H54 (cell line): ENCODE measurements at regions not wholly inside any gene's neighbourhood (a gene's known extent, or its start where the extent isn't known, plus 50 kb on each side); places are given as distances from the start of the nearest gene placed in this dataset.
"Not testable (repeated sequence)": the region's sequence is repeated elsewhere in the genome, so short reads cannot be mapped to it uniquely, and the experiment has no call there.

Source experiments
- DNase-seq: peaks from one replicate; pipeline ENCODE4 v3.0.0; 2011; ENCODE audit warnings: low spot score, mixed read lengths; ENCODE audit not compliant: insufficient read length
- FAIRE-seq: peaks from 3 replicates; lab custom pipeline; 2011; peaks lifted over from hg19 to GRCh38; lab: Jason Lieb, UNC
- POLR2A ChIP-seq: IDR thresholded peaks from 2 replicates; pipeline ENCODE4 v1.6.1; 2011; ENCODE audit warnings: low read depth, mild to moderate bottlenecking, low read length

GRCh38 chr20:22815603-22816315 lies 219.4 kb upstream of the SSTR4 start:
- no peak for DNase-seq
- no peak for TF ChIP-seq POLR2A
- no peak for FAIRE-seq

DNA sequence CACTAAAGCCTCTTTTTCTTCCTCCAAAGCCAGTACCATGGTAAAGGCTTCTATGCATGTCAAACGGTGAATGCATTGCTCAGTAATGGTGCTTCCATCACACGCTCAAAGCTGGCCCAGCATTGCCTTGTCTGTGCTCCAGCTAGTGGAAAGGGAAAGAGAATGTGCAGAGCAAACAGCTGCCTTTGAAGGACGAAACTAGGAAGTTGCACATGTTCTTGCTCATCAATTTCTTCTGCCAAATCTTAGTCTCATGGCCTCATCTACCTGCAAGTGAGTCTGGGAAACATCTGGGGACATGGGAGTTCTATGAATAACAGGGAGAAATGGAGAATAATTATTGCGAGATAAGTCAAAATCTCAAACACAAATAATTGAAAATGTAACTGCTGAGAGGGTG lies 216.5 kb upstream of the SSTR4 start:
- FAIRE-seq (no peak), DNase-seq (no peak)
- TF ChIP-seq POLR2A = no peak

DNA sequence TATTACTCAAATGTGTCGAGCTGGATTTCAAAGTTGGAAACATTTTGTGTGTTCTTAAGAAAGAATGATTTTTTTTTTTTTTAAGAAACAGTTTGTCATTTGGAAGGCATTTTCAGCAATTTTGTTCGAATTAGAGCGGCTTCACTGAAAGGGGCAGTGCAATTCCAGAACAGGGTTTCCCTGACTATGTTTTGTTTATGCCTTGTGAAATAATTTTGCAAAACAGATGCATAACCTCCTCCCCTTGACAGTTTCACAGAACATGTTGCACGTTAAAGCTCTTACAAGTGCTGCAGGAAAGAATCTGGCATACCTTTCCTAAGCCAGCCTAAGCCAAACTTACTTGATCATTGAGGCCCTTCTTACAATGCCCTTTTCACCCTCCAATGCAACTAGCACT lies 216.0 kb upstream of the SSTR4 start:
- no peak for TF ChIP-seq POLR2A
- DNase-seq = no peak
- no peak for FAIRE-seq

DNA sequence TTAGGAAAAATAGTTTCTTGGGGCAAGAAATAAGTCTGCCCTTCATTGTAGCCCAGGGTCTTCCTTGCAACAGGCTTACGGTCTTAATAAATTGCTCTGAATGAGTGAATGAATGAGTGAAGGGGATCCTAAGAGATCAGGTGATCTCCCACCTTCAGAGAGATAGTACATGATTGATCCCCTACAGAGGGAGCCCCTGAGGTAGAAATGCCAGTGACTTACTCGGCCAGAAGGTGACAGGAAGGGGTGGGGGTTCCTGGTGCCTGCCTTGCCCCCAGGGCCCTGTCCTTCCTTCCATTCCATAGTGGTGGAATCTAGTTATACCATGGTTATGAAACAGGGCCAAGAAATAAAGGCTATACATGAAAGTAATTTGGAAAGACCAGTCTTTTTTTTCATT lies 215.3 kb upstream of the SSTR4 start:
- TF ChIP-seq POLR2A = no peak
- FAIRE-seq = no peak
- no peak for DNase-seq

DNA sequence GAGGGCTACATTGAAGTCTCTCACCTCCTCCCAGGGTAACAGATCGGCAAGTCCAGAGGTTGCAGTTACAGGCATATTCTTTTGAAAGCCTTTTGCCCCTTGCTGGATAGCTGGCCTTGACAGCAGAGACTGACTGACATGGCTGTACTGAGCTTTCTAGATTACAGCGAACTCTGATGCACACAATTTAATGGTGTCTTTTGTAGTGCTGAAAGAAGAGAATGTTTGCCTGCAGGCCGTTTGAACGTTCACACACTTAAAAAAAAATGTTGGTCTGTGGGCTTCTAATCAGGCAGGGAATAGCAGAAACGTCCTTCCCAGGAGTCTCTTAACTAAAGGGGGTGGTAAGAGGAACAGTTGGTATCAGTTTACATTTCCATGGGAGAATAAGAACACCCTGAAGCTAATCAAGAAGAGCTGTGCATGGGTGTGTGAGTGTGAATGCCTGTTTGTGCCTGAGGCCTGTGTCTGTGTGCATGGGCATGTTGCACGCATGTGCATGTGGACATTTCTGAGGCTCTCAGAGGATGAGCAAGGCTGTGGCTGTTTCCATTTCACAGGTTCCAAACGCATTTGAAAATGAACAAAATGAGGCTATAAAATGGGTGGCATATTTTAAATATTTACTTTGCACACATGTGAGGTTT lies 213.9 kb upstream of the SSTR4 start:
- TF ChIP-seq POLR2A = no peak
- no peak for FAIRE-seq
- DNase-seq = no peak

DNA sequence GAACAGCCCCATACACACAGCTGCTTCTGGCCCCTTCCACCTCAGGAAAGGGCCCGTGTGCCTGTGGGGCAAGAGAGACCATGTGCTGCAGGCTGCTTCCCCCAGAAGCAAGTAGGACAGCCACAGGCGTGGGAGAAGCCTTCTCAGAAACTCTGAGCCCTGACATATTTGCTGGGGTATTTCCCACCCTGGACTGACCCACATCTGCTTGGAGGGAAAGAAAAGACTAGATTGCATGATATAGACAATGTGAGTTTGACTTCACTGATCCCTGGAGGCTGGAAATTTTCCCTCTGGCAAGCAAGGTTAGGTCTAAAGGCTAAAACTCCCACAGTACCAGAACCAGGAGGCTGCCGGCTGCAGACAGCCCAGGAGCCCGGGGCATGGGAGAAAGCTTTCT lies 213.3 kb upstream of the SSTR4 start:
- no peak for TF ChIP-seq POLR2A
- FAIRE-seq = no peak
- no peak for DNase-seq

DNA sequence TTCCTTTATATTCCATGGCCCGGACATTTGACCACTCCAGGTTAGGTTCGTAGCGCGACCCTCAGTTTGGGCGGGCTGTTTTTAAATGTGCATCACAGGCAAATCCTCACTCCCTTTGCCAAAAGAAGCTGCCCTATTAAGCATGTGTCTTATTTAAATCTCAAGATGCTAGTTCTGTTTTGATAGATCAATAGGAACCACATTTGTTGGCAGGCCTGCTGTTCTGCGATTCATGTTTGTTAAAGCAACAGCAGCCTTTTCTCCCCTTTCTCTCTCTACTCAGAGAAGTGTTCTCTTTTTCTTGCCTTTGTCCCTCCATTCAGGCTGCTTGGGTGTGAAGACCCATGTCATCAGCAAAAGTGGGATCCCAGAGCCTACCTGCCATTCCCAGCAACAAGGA lies 212.0 kb upstream of the SSTR4 start:
- no peak for TF ChIP-seq POLR2A
- DNase-seq = no peak
- FAIRE-seq = no peak

GRCh38 chr20:22824077-22824476 lies 211.0 kb upstream of the SSTR4 start:
- no peak for DNase-seq
- no peak for TF ChIP-seq POLR2A
- FAIRE-seq = no peak

GRCh38 chr20:22825076-22825475 lies 210.0 kb upstream of the SSTR4 start:
- FAIRE-seq = no peak
- no peak for TF ChIP-seq POLR2A
- DNase-seq = no peak

DNA sequence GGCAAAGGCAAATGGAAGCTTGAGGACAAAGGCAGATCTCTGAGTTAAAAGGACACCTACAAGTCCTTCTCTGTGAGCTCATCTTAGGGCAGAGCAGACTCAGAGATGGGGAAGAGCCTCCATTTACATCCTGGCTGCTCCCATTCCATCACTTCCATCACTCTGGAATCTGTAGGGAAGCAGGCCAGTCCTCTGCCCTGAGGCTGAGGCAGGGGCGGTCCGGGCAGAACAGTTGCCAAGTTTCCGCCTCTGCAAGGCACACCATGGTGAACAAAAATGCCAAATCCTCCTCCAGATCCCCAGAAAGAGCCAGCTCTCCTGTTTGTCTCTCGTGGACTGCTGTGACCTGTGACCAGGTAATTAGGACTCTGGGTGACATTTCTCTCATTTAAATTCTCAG lies 209.6 kb upstream of the SSTR4 start:
- TF ChIP-seq POLR2A = no peak
- DNase-seq = no peak
- FAIRE-seq = no peak

DNA sequence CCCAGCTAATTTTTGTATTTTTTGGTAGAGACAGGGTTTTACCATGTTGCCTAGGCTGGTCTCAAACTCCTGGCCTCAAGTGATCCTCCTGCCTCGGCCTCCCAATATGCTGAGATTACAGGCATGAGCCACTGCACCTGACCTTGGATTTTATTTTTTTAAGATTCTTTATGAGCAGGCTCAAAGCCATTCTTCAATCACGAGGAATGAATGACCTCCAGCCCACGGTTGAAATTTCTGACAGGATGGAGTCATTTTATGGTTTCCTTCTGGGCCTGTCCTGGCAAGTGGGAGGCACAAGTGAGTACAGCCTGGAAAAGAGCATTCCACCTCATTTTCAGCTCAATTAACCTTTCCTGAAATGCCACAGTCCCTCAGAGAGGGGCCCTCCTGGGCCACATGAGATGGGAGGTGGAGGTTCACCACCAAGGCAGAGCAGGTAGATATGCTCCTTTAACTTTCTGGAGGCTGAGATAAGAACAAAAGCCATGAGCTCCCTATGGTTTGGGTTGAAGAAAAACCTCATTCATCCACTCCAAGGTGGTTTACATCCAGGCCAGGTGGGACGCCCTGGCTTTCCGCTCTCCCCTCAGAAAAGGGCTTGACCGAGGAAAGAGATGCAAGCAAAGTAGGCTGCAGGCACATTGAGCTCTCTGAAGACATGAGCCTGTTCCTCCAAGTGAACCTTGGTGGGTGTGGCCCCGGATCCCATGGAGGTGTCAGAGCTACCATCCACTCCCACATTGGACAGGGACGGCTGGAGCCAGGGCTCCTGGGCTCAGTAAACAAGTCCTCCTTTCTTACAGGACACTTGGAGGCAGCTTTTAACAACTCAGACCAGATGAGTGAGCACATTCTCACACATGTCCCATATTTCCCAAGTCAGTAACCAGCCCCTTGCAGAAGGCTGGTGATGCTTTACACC lies 208.5 kb upstream of the SSTR4 start:
- DNase-seq = no peak
- no peak for FAIRE-seq
- TF ChIP-seq POLR2A = no peak

- DNase-seq (no peak), FAIRE-seq (no peak)
- TF ChIP-seq POLR2A = no peak
Measured at GRCh38 chr20:22827916-22828315, 207.2 kb upstream of the SSTR4 start.

DNA sequence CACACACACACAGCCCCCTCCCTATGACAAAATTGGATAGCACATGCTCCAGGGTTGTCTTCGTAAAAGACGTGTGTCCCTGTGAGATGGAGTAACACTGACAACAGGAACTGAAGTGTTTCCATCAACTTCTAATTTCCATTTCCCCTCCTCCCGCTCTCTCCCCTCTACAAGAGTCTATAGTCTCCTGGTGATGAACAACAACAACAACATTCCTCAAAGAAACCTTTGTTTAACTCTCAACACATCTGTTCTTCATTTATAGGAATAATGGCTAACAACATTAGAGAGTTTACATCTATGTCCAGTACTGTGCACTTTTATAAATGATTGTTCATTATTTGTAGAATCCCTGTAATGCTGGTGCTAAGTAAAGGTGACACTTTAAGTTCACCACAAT lies 205.8 kb upstream of the SSTR4 start:
- DNase-seq (no peak), FAIRE-seq (no peak)
- TF ChIP-seq POLR2A = no peak

DNA sequence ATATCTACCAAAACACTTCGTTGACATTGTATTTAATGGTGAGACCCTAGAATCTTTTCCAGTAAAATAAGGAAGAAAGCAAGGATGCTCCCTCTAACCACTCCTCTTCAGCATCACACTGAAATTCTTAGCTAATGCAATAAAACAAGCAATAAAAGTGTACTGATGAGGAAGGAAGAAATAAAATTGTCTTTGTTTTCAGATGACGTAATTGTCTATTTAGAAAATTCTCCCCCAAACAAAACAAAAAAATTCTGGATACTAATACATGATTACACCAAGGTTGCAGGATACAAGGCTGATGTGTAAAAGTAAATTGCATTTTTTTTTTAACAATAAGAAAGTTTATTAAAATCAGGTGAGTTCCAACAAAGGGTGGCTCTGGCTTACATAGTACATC lies 205.0 kb upstream of the SSTR4 start:
- DNase-seq = no peak
- TF ChIP-seq POLR2A = no peak
- FAIRE-seq = no peak

DNA sequence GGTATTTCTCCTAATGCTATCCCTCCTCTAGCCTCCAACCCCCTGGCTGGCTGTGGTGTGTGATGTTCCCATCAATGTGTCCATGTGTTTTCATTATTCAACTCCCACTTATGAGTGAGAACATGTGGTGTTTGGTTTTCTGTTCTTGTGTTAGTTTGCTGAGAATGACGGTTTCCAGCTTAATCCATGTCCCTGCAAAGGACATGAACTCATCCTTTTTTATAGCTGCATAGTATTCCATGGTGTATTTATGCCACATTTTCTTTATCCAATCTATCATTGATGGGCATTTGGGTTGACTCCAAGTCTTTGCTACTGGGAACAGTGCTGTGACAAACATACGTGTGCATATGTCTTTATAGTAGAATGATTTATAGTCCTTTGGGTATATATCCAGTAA lies 204.4 kb upstream of the SSTR4 start:
- not testable (repeated sequence) for FAIRE-seq

More for the DNA sequence above, 204.4 kb upstream of the SSTR4 start:
- not testable (repeated sequence) for DNase-seq
